ENCODE measurements at regions not wholly inside any gene's neighbourhood (a gene's known extent, or its start where the extent isn't known, plus 50 kb on each side); places are given as distances from the start of the nearest gene placed in this dataset.
A peak's percentile ranks its signal among the peaks of the same experiment; 100 is the strongest.

GRCh38 chr14:22489244-22489545 lies 99.8 kb downstream of the DAD1 start:
- H3K27ac ChIP-seq (ENCODE audit: low read depth in 1 of 3, low read length in 2 of 3), result no peak overlapping the region
- DNase-seq, result no peak
- H3K4me3 ChIP-seq (ENCODE audit: low read depth in 1 of 3, low read length in 3 of 3), result no peak overlapping the region
- no peaks in the 10 kb centered on the region for H3K9me3 ChIP-seq (ENCODE audit: control insufficient read depth in 2 of 2, insufficient read depth in 1 of 2, low read depth in 1 of 2, low read length in 1 of 2)
- WGBS, 3 donors, result 63 to 84% (median 65%) methylated on average over 5 of the region's 5 CpGs
- H3K27me3 ChIP-seq (ENCODE audit: control insufficient read depth in 3 of 3, insufficient read depth in 3 of 3, low read length in 3 of 3), result peaks cover 0 to 5% (median 0%) of the 10 kb centered on the region in 3 donors
- no peaks in the 10 kb centered on the region for H3K36me3 ChIP-seq (ENCODE audit: control insufficient read depth in 3 of 3, insufficient read depth in 2 of 3, low read depth in 1 of 3, low read length in 3 of 3)
- no peaks in the 10 kb centered on the region for H3K4me1 ChIP-seq (ENCODE audit: control insufficient read depth in 3 of 3, insufficient read depth in 2 of 3, low read depth in 1 of 3, low read length in 2 of 3)
- FAIRE-seq, result no peak

GRCh38 chr14:22488522-22489243 lies 100.3 kb downstream of the DAD1 start:
- Histone ChIP-seq H3K27me3 (ENCODE audit: control insufficient read depth in 3 of 3, insufficient read depth in 3 of 3, low read length in 3 of 3) (peaks cover 0 to 5% (median 0%) of the 10 kb centered on the region in 3 donors), H3K36me3 (ENCODE audit: control insufficient read depth in 3 of 3, insufficient read depth in 2 of 3, low read depth in 1 of 3, low read length in 3 of 3) (no peaks in the 10 kb centered on the region), H3K27ac (ENCODE audit: low read depth in 1 of 3, low read length in 2 of 3) (no peak overlapping the region), H3K9me3 (ENCODE audit: control insufficient read depth in 2 of 2, insufficient read depth in 1 of 2, low read depth in 1 of 2, low read length in 1 of 2) (no peaks in the 10 kb centered on the region), H3K4me1 (ENCODE audit: control insufficient read depth in 3 of 3, insufficient read depth in 2 of 3, low read depth in 1 of 3, low read length in 2 of 3) (no peaks in the 10 kb centered on the region), H3K4me3 (ENCODE audit: low read depth in 1 of 3, low read length in 3 of 3) (no peak overlapping the region)
- FAIRE-seq (no peak), DNase-seq (no peak)
- 79 to 81% (median 79%) methylated on average over 10 of the region's 10 CpGs for WGBS, 3 donors

GRCh38 chr14:22487941-22488340 lies 101.1 kb downstream of the DAD1 start:
- no peak for DNase-seq
- FAIRE-seq, result no peak
- H3K4me1 ChIP-seq (ENCODE audit: control insufficient read depth in 3 of 3, insufficient read depth in 2 of 3, low read depth in 1 of 3, low read length in 2 of 3), result no peaks in the 10 kb centered on the region

DNA sequence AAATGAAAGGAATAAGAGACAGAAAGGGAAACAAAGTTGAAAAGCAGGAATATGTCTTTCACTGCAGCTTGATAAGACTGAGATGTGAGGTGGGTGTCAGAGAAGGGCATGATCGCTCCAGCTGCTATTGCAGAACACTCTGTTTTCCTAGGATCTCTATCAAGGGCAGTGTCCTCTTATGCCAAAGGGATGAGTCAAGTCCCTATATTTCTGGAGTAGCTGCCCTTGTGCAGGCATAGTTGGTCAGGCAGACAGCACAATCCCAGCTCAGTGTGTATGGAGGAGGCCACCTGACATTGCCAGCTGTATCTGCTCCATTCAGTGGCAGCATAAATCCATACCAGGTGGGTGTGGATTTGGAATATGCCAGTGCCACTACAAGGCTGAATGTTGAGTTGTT lies 101.6 kb downstream of the DAD1 start:
- Histone ChIP-seq H3K36me3 (ENCODE audit: control insufficient read depth in 3 of 3, insufficient read depth in 2 of 3, low read depth in 1 of 3, low read length in 3 of 3) (no peaks in the 10 kb centered on the region), H3K27me3 (ENCODE audit: control insufficient read depth in 3 of 3, insufficient read depth in 3 of 3, low read length in 3 of 3) (peaks cover 0 to 5% (median 0%) of the 10 kb centered on the region in 3 donors), H3K4me3 (ENCODE audit: low read depth in 1 of 3, low read length in 3 of 3) (no peak overlapping the region), H3K4me1 (ENCODE audit: control insufficient read depth in 3 of 3, insufficient read depth in 2 of 3, low read depth in 1 of 3, low read length in 2 of 3) (no peaks in the 10 kb centered on the region), H3K9me3 (ENCODE audit: control insufficient read depth in 2 of 2, insufficient read depth in 1 of 2, low read depth in 1 of 2, low read length in 1 of 2) (no peaks in the 10 kb centered on the region), H3K27ac (ENCODE audit: low read depth in 1 of 3, low read length in 2 of 3) (peak overlapping the region in 1 of 3 donors; percentile 5)
- 96 to 100% (median 100%) methylated on average over 1 of the region's 1 CpG for WGBS, 3 donors
- no peak for FAIRE-seq
- DNase-seq, result no peak

More at GRCh38 chr14:22487941-22488340, 101.1 kb downstream of the DAD1 start:
- H3K36me3 ChIP-seq (ENCODE audit: control insufficient read depth in 3 of 3, insufficient read depth in 2 of 3, low read depth in 1 of 3, low read length in 3 of 3), result no peaks in the 10 kb centered on the region
- peaks cover 0 to 5% (median 0%) of the 10 kb centered on the region in 3 donors for H3K27me3 ChIP-seq (ENCODE audit: control insufficient read depth in 3 of 3, insufficient read depth in 3 of 3, low read length in 3 of 3)
- H3K27ac ChIP-seq (ENCODE audit: low read depth in 1 of 3, low read length in 2 of 3), result no peak overlapping the region
- H3K9me3 ChIP-seq (ENCODE audit: control insufficient read depth in 2 of 2, insufficient read depth in 1 of 2, low read depth in 1 of 2, low read length in 1 of 2), result no peaks in the 10 kb centered on the region
- H3K4me3 ChIP-seq (ENCODE audit: low read depth in 1 of 3, low read length in 3 of 3), result no peak overlapping the region
- WGBS, 3 donors, result 26 to 35% (median 29%) methylated on average over 1 of the region's 1 CpG

GRCh38 chr14:22486675-22487074 lies 102.3 kb downstream of the DAD1 start:
- peaks cover 0 to 2% (median 0%) of the 10 kb centered on the region in 3 donors for H3K27me3 ChIP-seq (ENCODE audit: control insufficient read depth in 3 of 3, insufficient read depth in 3 of 3, low read length in 3 of 3)
- H3K4me1 ChIP-seq (ENCODE audit: control insufficient read depth in 3 of 3, insufficient read depth in 2 of 3, low read depth in 1 of 3, low read length in 2 of 3), result no peaks in the 10 kb centered on the region
- no peak overlapping the region for H3K4me3 ChIP-seq (ENCODE audit: low read depth in 1 of 3, low read length in 3 of 3)
- FAIRE-seq (no peak), DNase-seq (no peak)
- no peaks in the 10 kb centered on the region for H3K9me3 ChIP-seq (ENCODE audit: control insufficient read depth in 2 of 2, insufficient read depth in 1 of 2, low read depth in 1 of 2, low read length in 1 of 2)
- no peak overlapping the region for H3K27ac ChIP-seq (ENCODE audit: low read depth in 1 of 3, low read length in 2 of 3)
- 79 to 93% (median 93%) methylated on average over 5 of the region's 5 CpGs for WGBS, 3 donors
- no peaks in the 10 kb centered on the region for H3K36me3 ChIP-seq (ENCODE audit: control insufficient read depth in 3 of 3, insufficient read depth in 2 of 3, low read depth in 1 of 3, low read length in 3 of 3)

GRCh38 chr14:22485649-22486048 lies 103.4 kb downstream of the DAD1 start:
- Histone ChIP-seq H3K27ac (ENCODE audit: low read depth in 1 of 3, low read length in 2 of 3) (no peak overlapping the region), H3K4me3 (ENCODE audit: low read depth in 1 of 3, low read length in 3 of 3) (no peak overlapping the region), H3K9me3 (ENCODE audit: control insufficient read depth in 2 of 2, insufficient read depth in 1 of 2, low read depth in 1 of 2, low read length in 1 of 2) (no peaks in the 10 kb centered on the region), H3K27me3 (ENCODE audit: control insufficient read depth in 3 of 3, insufficient read depth in 3 of 3, low read length in 3 of 3) (peaks cover 0 to 2% (median 0%) of the 10 kb centered on the region in 3 donors), H3K36me3 (ENCODE audit: control insufficient read depth in 3 of 3, insufficient read depth in 2 of 3, low read depth in 1 of 3, low read length in 3 of 3) (no peaks in the 10 kb centered on the region), H3K4me1 (ENCODE audit: control insufficient read depth in 3 of 3, insufficient read depth in 2 of 3, low read depth in 1 of 3, low read length in 2 of 3) (no peaks in the 10 kb centered on the region)
- DNase-seq (no peak), FAIRE-seq (no peak)
- WGBS, 3 donors, result 68 to 79% (median 70%) methylated on average over 6 of the region's 6 CpGs

DNA sequence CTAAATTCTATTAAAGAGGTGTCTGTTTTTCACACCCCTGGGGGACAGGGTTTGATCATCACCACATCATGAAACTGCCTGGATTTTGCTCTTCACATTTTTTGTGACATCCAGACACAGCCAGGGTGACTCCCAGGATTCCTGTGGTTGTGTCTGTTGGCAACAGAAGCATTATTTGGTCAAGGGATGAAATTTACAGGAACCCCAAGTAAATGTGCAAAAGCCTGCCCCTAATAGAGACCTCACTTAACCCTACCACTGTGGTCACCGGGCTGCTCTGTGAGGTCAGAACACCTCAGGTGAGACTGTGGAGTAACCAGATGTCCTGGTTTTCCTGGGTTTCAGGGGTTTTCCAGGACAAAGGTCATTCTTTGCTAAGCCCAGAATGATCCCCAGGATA lies 103.8 kb downstream of the DAD1 start:
- DNase-seq (no peak), FAIRE-seq (no peak)
- 0 to 40% (median 14%) methylated on average over 1 of the region's 1 CpG for WGBS, 3 donors
- H3K9me3 ChIP-seq (ENCODE audit: control insufficient read depth in 2 of 2, insufficient read depth in 1 of 2, low read depth in 1 of 2, low read length in 1 of 2), result no peaks in the 10 kb centered on the region
- no peak overlapping the region for H3K4me3 ChIP-seq (ENCODE audit: low read depth in 1 of 3, low read length in 3 of 3)
- no peak overlapping the region for H3K27ac ChIP-seq (ENCODE audit: low read depth in 1 of 3, low read length in 2 of 3)
- no peaks in the 10 kb centered on the region for H3K36me3 ChIP-seq (ENCODE audit: control insufficient read depth in 3 of 3, insufficient read depth in 2 of 3, low read depth in 1 of 3, low read length in 3 of 3)
- H3K4me1 ChIP-seq (ENCODE audit: control insufficient read depth in 3 of 3, insufficient read depth in 2 of 3, low read depth in 1 of 3, low read length in 2 of 3), result no peaks in the 10 kb centered on the region
- H3K27me3 ChIP-seq (ENCODE audit: control insufficient read depth in 3 of 3, insufficient read depth in 3 of 3, low read length in 3 of 3), result peaks cover 0 to 2% (median 0%) of the 10 kb centered on the region in 3 donors

- no peaks in the 10 kb centered on the region for H3K9me3 ChIP-seq (ENCODE audit: control insufficient read depth in 2 of 2, insufficient read depth in 1 of 2, low read depth in 1 of 2, low read length in 1 of 2)
- no peak overlapping the region for H3K4me3 ChIP-seq (ENCODE audit: low read depth in 1 of 3, low read length in 3 of 3)
- no peak for FAIRE-seq
- no peak overlapping the region for H3K27ac ChIP-seq (ENCODE audit: low read depth in 1 of 3, low read length in 2 of 3)
- H3K4me1 ChIP-seq (ENCODE audit: control insufficient read depth in 3 of 3, insufficient read depth in 2 of 3, low read depth in 1 of 3, low read length in 2 of 3), result no peaks in the 10 kb centered on the region
- WGBS, 3 donors, result 46 to 60% (median 54%) methylated on average over 5 of the region's 5 CpGs
- no peaks in the 10 kb centered on the region for H3K27me3 ChIP-seq (ENCODE audit: control insufficient read depth in 3 of 3, insufficient read depth in 3 of 3, low read length in 3 of 3)
- DNase-seq, result no peak
- no peaks in the 10 kb centered on the region for H3K36me3 ChIP-seq (ENCODE audit: control insufficient read depth in 3 of 3, insufficient read depth in 2 of 3, low read depth in 1 of 3, low read length in 3 of 3)
These were observed 104.4 kb downstream of the DAD1 start for GRCh38 chr14:22484632-22485031.
